DMS 273 (cell line): ENCODE measurements at regions not wholly inside any gene's neighbourhood (a gene's known extent, or its start where the extent isn't known, plus 50 kb on each side); places are given as distances from the start of the nearest gene placed in this dataset.
"Not testable (repeated sequence)": the region's sequence is repeated elsewhere in the genome, so short reads cannot be mapped to it uniquely, and the experiment has no call there.

Source experiments
- DNase-seq: peaks from one replicate; lab custom pipeline; 2025; ENCODE audit not compliant: unreplicated experiment; lab: John Stamatoyannopoulos, UW

GRCh38 chr20:52098186-52098585, 93.4 kb downstream of the ZFP64 start:
- DNase-seq, result no peak

- DNase-seq, result no peak
These were observed 95.5 kb downstream of the ZFP64 start for GRCh38 chr20:52096117-52096516.

- DNase-seq, result no peak
These were observed 96.9 kb downstream of the ZFP64 start for GRCh38 chr20:52094693-52095092.

DNA sequence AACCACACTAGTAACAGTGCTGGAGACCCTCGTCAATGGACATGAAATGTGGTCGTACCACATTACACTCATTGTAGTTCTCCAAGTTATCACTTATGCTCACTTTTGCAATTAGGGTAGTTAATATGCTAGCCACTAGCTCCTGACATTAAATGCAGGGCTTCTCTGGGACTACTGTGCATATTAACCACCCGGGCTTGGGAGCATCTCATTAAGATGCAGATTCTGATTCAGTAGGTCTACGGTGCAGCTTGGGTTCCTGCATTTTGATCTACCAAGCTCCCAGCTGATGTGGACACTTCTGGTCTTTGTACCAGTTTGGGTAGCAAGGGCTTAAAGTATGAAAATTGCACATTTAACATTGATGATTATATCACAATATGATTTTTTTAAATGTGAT, 98.0 kb downstream of the ZFP64 start:
- DNase-seq, result no peak

DNA sequence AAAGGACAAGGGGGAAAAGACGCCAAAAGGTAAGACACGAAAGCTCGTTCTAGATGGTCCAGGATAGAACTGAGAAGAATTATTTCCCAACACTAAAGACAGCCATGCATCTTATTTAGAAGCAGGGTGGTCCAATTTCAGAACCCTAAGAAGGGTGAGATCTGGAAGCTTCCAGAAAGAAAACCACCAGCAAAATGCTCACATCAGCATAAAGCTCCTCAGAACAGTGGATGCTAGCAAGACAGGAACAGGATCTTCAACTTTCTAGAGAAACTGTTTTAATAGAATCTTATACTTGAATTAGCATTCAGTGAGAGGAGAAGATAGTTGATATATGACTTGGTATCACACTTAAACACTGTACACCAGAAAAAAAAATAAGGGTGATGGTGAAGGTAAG, 101.5 kb downstream of the ZFP64 start:
- DNase-seq, result no peak

GRCh38 chr20:52087471-52087870, 104.1 kb downstream of the ZFP64 start:
- no peak for DNase-seq

- DNase-seq, result no peak
These were observed 104.7 kb downstream of the ZFP64 start for GRCh38 chr20:52086878-52087277.

DNA sequence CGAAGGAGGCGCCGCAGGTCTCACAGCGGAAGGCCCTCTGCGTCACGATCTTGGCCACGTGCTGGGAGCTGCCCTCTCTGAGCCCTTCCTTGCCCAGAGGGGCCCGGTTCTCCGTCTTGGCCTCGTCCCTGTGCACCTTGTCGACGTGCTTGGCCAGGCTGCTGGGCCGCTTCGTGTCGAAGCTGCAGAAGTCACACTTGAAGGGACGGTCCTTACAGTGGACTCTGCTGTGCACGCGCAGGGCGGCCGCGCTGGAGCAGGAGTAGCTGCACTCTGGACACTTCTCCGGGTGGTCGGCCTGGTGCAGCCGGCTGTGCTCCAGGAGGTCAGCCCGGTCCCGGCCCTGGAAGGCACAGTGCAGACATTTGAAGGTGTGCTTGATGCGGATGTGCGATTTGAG, 106.9 kb downstream of the ZFP64 start:
- no peak for DNase-seq

GRCh38 chr20:52083627-52084232, 107.8 kb downstream of the ZFP64 start:
- DNase-seq, result peak; percentile 78

GRCh38 chr20:52082612-52083011, 109.0 kb downstream of the ZFP64 start:
- DNase-seq, result no peak

GRCh38 chr20:52081791-52082190, 109.8 kb downstream of the ZFP64 start:
- DNase-seq, result no peak

DNA sequence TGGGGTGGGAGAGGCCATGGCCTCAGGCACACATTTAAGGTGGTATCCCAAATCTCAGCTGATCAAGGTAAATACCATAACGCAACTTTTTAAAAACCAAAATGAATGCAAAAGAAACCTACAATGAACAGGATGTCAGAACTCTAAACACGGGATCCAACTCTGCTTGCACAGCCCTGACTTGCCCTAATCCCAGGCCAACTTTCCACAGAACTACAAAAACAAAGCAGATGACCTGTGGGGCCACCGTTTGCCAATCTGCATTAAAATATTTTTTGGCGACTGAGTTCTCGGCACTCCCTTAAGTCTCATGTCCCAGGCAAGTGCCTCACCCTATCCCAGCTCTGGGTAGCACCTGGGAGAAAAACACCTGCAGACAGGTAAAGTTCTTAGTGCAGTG, 110.5 kb downstream of the ZFP64 start:
- no peak for DNase-seq

DNA sequence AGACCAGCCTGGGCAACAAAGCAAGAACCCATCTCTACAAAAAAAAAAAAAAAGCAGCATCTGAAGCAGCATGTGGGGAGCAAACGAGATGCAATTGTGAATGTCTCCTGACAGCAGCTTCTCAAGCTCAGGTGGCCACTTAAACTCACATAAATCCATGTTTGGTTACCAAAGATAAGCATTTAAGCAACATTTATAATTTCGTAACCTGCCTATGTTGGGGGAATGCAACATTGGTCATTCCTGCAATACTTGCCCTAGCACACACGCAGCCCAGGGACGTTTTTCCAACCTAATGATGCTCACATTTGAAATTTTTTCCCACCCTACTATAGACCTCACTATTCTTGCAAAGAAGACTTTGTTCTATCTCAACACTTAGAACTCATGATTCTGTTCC, 113.3 kb downstream of the ZFP64 start:
- DNase-seq, result no peak

- DNase-seq, result peak; percentile 11
These were observed 115.4 kb downstream of the ZFP64 start for GRCh38 chr20:52076164-52076563.

DNA sequence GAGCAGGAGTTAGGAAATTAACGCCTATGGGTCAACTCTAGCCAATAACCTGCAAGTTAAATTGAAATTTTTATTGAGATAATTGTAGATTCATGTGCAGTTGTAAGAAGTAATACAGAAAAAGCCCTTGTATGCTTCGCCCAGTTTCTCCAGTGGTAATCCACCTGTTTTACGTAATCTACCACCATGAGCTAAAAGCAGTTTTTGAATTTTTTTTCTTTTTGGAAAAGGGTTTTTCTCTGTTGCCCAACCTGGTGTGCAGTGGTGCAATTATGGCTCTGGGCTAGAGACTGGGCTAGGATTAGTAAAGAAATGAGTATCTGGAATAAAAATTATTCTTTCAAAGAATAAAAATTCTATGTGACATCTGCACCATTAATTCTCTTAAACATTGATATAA, 116.2 kb downstream of the ZFP64 start:
- no peak for DNase-seq

GRCh38 chr20:52071136-52071535, 120.4 kb downstream of the ZFP64 start:
- DNase-seq, result no peak

- no peak for DNase-seq
These were observed 126.6 kb downstream of the ZFP64 start for GRCh38 chr20:52064931-52065330.

GRCh38 chr20:52062452-52063209, 128.9 kb downstream of the ZFP64 start:
- no peak for DNase-seq

DNA sequence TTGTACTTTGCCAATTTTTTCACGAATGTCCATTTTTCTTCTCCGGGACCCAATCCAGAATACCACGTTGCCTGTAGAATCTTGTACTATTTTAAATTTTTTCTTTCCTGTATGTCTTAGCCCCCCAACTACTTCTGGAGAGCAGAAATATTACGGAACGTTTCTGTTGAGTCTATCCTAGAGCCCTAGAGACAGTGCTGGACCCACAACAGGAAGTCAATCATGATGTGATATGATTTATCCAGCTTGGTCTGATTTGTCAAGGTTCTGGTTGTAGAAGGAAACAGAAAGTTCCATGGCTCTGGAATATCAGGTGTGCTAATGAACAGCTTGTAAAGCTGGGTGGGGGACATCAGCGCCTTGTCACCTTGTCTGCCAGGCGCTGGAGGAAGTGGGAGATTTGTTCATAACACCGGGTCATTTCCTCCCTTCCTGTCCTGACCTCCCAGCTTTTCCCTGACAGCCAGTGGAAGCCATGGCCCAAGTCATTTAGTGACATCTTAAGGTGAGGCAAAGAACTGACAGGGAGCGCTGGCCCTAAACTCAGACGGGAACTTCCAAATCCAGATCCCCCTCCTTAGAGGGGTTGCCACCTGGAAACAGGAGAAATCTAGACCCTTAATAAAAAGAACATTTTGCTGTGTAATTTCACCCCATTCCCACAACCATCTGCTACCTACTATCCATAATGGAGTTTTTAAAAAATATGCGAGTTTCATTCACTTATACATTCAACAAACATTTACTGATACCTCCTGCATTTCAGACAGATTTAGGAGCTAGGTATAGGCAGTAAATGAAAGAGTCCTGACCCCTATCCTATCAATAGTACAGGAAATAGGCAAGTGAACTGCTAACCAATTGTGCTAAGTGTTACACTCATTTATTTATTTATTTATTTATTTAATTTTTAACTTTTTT, 130.5 kb downstream of the ZFP64 start:
- peak; percentile 46 for DNase-seq

- DNase-seq, result not testable (repeated sequence)
These were observed 134.4 kb downstream of the ZFP64 start for GRCh38 chr20:52057133-52057532.

DNA sequence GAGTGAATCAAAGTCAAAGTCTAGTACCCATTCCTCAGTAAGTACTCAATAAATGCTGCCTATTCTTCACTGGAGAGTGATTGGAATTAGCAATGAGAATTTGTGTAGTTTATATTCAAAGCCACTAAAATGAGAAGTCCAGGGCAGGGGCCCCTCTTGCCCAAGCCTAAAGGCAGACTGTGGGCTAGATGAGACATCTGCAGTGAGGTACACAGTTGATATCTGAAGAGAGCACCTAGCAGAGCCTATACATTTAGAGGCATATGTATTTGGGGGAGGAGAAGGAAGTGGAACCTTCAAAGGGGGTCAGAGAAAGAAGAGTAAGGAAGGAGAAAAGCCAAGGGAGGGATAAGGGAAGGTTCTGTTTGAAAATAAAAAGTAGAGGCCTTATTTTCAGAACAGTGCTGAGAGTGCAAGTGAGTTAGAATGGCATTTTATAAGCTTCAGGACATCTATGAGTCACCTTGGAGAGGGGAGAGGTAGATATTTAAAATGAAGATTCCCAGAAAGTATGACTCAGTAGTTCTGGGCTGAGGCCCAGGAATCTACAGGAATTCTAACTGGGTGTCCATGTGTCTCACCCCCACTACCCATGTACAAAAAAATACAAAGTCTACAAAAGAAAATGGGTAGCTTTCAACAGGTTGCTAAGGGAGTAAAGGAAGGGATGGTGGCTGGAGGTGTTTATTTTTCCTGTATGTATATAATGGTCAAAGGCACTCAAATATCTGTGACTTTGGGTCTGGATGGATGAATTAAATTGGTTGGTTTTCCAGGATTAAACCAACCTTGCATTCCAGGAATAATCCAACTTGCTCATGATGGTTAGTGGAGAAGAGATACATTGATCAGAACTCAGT, 135.1 kb downstream of the ZFP64 start:
- DNase-seq, result no peak
